ENCODE measurements at regions not wholly inside any gene's neighbourhood (a gene's known extent, or its start where the extent isn't known, plus 50 kb on each side); places are given as distances from the start of the nearest gene placed in this dataset.

DNA sequence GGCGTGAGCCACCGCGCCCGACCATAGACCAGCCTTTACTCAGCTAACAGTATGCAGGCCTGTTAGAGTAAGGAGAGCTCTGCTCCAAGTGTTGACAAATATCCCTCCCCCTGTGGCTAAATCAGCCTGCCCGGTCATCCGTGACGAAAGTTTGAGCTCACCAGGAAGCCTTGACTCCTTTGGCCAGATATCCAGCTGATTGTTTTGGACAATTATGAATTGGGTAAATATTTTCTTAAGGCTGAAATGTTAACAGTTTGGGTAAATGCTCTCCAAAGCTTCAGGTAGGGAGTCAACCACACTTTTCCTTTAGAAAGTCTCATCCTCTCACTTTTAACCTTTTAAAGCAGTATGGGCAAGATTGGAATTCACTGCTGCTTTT lies 157.9 kb downstream of the PAWR start (continued):
- TF ChIP-seq, protein P1, sequence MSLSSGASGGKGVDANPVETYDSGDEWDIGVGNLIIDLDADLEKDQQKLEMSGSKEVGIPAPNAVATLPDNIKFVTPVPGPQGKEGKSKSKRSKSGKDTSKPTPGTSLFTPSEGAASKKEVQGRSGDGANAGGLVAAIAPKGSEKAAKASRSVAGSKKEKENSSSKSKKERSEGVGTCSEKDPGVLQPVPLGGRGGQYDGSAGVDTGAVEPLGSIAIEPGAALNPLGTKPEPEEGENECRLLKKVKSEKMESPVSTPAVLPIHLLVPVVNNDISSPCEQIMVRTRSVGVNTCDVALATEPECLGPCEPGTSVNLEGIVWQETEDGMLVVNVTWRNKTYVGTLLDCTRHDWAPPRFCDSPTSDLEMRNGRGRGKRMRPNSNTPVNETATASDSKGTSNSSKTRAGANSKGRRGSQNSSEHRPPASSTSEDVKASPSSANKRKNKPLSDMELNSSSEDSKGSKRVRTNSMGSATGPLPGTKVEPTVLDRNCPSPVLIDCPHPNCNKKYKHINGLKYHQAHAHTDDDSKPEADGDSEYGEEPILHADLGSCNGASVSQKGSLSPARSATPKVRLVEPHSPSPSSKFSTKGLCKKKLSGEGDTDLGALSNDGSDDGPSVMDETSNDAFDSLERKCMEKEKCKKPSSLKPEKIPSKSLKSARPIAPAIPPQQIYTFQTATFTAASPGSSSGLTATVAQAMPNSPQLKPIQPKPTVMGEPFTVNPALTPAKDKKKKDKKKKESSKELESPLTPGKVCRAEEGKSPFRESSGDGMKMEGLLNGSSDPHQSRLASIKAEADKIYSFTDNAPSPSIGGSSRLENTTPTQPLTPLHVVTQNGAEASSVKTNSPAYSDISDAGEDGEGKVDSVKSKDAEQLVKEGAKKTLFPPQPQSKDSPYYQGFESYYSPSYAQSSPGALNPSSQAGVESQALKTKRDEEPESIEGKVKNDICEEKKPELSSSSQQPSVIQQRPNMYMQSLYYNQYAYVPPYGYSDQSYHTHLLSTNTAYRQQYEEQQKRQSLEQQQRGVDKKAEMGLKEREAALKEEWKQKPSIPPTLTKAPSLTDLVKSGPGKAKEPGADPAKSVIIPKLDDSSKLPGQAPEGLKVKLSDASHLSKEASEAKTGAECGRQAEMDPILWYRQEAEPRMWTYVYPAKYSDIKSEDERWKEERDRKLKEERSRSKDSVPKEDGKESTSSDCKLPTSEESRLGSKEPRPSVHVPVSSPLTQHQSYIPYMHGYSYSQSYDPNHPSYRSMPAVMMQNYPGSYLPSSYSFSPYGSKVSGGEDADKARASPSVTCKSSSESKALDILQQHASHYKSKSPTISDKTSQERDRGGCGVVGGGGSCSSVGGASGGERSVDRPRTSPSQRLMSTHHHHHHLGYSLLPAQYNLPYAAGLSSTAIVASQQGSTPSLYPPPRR (CRISPR knock-in tag; IDR thresholded peaks at IDR 0.05; ENCODE audit: borderline replicate concordance): peak; percentile 43; the same call in 1 of the 2 replicates

DNA sequence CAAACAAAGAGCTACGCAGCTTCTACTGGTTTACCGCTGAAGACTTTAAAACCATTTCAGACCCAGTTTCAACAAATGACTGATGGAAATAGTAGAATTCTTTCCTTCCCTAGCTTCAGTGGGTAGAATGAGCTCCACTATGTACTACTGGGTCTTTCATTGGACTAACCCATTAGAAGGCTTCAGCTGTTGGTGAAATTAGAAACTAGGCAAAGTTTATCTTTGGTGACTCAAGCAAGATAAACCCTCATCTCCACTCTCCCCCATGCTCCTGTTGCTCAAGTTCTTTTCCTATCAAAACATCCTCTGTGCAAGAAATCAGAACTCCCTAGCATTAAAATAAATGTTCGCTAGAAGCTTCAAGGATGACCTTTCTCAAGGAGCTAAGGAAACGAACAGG lies 159.2 kb downstream of the PAWR start:
- whole genome bisulfite sequencing (ENCODE audit: low lambda C conversion rate): 93% methylated on average over 4 of the region's 4 CpGs
- CTCF ChIA-PET (ENCODE audit: low intra/inter-chr PET ratio, low total read pairs): no interaction called here
- H4K20me1 ChIP-seq (ENCODE audit: insufficient read depth, low read length): no peaks in the 10 kb centered on the region
- intact Hi-C loops (cut with micrococcal nuclease; ENCODE audit: unreplicated experiment): loop anchor here (5.0 kb wide), 1 partner anchor 109 kb away; no protein-coding TSS in a partner anchor
- peaks cover 73% of the 10 kb centered on the region for H3K4me1 ChIP-seq (ENCODE audit: insufficient read depth, low read length)
- no peaks in the 10 kb centered on the region for H3K27me3 ChIP-seq (ENCODE audit: control insufficient read depth in 1 of 2, insufficient read depth in 2 of 2, low read length in 2 of 2)
- in situ Hi-C loops (cut with HindIII; ENCODE audit: extremely low pct_ligation_motif_present, low pct_unique_long_range_greater_than_20kb): no loop called here
- no peaks in the 10 kb centered on the region for H3K9me3 ChIP-seq (ENCODE audit: low read length)
- DNase-seq (ENCODE audit: low spot score) (peak; percentile 46), ATAC-seq (no peak), FAIRE-seq (no peak)
- no peaks in the 10 kb centered on the region for H3K79me2 ChIP-seq (ENCODE audit: insufficient read depth, low read length)
- H3K27ac ChIP-seq (ENCODE audit: extremely low read length, insufficient read depth, low read length): peak overlapping the region; percentile 71
- H3K36me3 ChIP-seq (replicated peaks in 1 of 2; ENCODE audit: control insufficient read depth in 1 of 2, insufficient read depth in 2 of 2, low read length in 2 of 2): no peaks in the 10 kb centered on the region
- no peak overlapping the region for H3K4me2 ChIP-seq (ENCODE audit: low read depth, low read length)
- H3K4me3 ChIP-seq (replicated peaks in 1 of 3; ENCODE audit: insufficient read depth in 1 of 3, low read depth in 2 of 3, low read length in 3 of 3): no peak overlapping the region
- H3K9ac ChIP-seq (ENCODE audit: insufficient read depth, low read depth, low read length): no peak overlapping the region
- no TSS peak for BruUV-seq (replicated peaks)
- POLR2A ChIA-PET: interaction anchor here (0.6 to 4.1 kb wide), 3 partner anchors 17 to 159 kb away, joined by 3 to 54 read pairs (median 11); partner anchors contain the start of gene PAWR
- H2AFZ ChIP-seq (ENCODE audit: low read length): no peak overlapping the region
- TF ChIP-seq, protein P2, sequence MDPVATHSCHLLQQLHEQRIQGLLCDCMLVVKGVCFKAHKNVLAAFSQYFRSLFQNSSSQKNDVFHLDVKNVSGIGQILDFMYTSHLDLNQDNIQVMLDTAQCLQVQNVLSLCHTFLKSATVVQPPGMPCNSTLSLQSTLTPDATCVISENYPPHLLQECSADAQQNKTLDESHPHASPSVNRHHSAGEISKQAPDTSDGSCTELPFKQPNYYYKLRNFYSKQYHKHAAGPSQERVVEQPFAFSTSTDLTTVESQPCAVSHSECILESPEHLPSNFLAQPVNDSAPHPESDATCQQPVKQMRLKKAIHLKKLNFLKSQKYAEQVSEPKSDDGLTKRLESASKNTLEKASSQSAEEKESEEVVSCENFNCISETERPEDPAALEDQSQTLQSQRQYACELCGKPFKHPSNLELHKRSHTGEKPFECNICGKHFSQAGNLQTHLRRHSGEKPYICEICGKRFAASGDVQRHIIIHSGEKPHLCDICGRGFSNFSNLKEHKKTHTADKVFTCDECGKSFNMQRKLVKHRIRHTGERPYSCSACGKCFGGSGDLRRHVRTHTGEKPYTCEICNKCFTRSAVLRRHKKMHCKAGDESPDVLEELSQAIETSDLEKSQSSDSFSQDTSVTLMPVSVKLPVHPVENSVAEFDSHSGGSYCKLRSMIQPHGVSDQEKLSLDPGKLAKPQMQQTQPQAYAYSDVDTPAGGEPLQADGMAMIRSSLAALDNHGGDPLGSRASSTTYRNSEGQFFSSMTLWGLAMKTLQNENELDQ (CRISPR knock-in tag; IDR thresholded peaks at IDR 0.05; ENCODE audit: borderline replicate concordance): no peak
- TF ChIP-seq FOSL2 (CRISPR knock-in tag; IDR thresholded peaks at IDR 0.05) (peak; percentile 71), KLF15 (CRISPR knock-in tag; IDR thresholded peaks at IDR 0.05; ENCODE audit: borderline replicate concordance) (no peak), ZNF644 (CRISPR knock-in tag; IDR thresholded peaks at IDR 0.05; ENCODE audit: low read depth) (peak; percentile 51; the same call in 1 of the 2 replicates), HNF4G (IDR thresholded peaks at IDR 0.05; ENCODE audit: borderline replicate concordance, low read depth, low read length) (no peak), HNF4G (CRISPR knock-in tag; IDR thresholded peaks at IDR 0.05; ENCODE audit: borderline replicate concordance, low read depth) (no peak)
- TF ChIP-seq, protein P3, sequence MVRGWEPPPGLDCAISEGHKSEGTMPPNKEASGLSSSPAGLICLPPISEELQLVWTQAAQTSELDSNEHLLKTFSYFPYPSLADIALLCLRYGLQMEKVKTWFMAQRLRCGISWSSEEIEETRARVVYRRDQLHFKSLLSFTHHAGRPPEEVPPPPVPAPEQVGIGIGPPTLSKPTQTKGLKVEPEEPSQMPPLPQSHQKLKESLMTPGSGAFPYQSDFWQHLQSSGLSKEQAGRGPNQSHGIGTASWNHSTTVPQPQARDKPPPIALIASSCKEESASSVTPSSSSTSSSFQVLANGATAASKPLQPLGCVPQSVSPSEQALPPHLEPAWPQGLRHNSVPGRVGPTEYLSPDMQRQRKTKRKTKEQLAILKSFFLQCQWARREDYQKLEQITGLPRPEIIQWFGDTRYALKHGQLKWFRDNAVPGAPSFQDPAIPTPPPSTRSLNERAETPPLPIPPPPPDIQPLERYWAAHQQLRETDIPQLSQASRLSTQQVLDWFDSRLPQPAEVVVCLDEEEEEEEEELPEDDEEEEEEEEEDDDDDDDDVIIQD (CRISPR knock-in tag; IDR thresholded peaks at IDR 0.05; ENCODE audit: low read depth): peak; percentile 22; the same call in 1 of the 2 replicates
- TF ChIP-seq, protein P4, sequence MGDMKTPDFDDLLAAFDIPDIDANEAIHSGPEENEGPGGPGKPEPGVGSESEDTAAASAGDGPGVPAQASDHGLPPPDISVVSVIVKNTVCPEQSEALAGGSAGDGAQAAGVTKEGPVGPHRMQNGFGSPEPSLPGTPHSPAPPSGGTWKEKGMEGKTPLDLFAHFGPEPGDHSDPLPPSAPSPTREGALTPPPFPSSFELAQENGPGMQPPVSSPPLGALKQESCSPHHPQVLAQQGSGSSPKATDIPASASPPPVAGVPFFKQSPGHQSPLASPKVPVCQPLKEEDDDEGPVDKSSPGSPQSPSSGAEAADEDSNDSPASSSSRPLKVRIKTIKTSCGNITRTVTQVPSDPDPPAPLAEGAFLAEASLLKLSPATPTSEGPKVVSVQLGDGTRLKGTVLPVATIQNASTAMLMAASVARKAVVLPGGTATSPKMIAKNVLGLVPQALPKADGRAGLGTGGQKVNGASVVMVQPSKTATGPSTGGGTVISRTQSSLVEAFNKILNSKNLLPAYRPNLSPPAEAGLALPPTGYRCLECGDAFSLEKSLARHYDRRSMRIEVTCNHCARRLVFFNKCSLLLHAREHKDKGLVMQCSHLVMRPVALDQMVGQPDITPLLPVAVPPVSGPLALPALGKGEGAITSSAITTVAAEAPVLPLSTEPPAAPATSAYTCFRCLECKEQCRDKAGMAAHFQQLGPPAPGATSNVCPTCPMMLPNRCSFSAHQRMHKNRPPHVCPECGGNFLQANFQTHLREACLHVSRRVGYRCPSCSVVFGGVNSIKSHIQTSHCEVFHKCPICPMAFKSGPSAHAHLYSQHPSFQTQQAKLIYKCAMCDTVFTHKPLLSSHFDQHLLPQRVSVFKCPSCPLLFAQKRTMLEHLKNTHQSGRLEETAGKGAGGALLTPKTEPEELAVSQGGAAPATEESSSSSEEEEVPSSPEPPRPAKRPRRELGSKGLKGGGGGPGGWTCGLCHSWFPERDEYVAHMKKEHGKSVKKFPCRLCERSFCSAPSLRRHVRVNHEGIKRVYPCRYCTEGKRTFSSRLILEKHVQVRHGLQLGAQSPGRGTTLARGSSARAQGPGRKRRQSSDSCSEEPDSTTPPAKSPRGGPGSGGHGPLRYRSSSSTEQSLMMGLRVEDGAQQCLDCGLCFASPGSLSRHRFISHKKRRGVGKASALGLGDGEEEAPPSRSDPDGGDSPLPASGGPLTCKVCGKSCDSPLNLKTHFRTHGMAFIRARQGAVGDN (CRISPR knock-in tag; IDR thresholded peaks at IDR 0.05): no peak

Measured in HepG2 (cell line).